Colonic mucosa (tissue), 4 donors: ENCODE measurements at regions not wholly inside any gene's neighbourhood (a gene's known extent, or its start where the extent isn't known, plus 50 kb on each side); places are given as distances from the start of the nearest gene placed in this dataset.

Source experiments
- DNase-seq: peaks from one replicate; pipeline ENCODE4 v3.0.0-alpha.2; 2020
- H3K27ac ChIP-seq: fragments of 200-600 bp; one replicate; pipeline ENCODE4 v1.8.0; 2021
- H3K27me3 ChIP-seq: fragments of 200-600 bp; one replicate; pipeline ENCODE4 v1.8.0; 2021
- H3K36me3 ChIP-seq: fragments of 200-600 bp; one replicate; pipeline ENCODE4 v1.8.0; 2021
- H3K4me1 ChIP-seq: fragments of 200-600 bp; one replicate; pipeline ENCODE4 v1.8.0; 2021; ENCODE audit warnings: mild to moderate bottlenecking
- H3K4me3 ChIP-seq: fragments of 200-600 bp; one replicate; pipeline ENCODE4 v1.8.0; 2021
- H3K9ac ChIP-seq, 2 donors: one replicate each; pipeline ENCODE4 v1.7.0; 2013; ENCODE audit warnings: control low read depth in 2 of 2, low read depth in 2 of 2, low read length in 2 of 2
- H3K9me3 ChIP-seq: fragments of 200-600 bp; one replicate; pipeline ENCODE4 v1.8.0; 2021
- CTCF ChIP-seq: fragments of 200-600 bp; IDR thresholded peaks from one replicate; pipeline ENCODE4 v1.8.0; 2022; ENCODE audit warnings: antibody characterized with exemption, mild to moderate bottlenecking
- intact Hi-C: fragments of 100-400 bp; cut with DNase I; formaldehyde crosslinking; loops from one replicate; pipeline ENCODE4 v1.14.1; 2022
- donor health status: healthy.
- donor health status: DM: no; HTN: no; CAD: no.
- donor health status: DM: no; HTN: no; CAD: no.

GRCh38 chr1:72357411-72357810, 75.1 kb upstream of the NEGR1 start:
- Histone ChIP-seq H3K4me1 (no peaks in the 10 kb centered on the region), H3K27me3 (no peaks in the 10 kb centered on the region), H3K9ac (no peak overlapping the region), H3K27ac (no peak overlapping the region), H3K36me3 (no peaks in the 10 kb centered on the region), H3K4me3 (no peak overlapping the region), H3K9me3 (no peaks in the 10 kb centered on the region)
- no peak for TF ChIP-seq CTCF
- intact Hi-C loops: no loop called here
- no peak for DNase-seq

- intact Hi-C loops: no loop called here
- no peak for TF ChIP-seq CTCF
- no peaks in the 10 kb centered on the region for H3K27me3 ChIP-seq
These were observed 73.6 kb upstream of the NEGR1 start for GRCh38 chr1:72355899-72356298.

GRCh38 chr1:72341661-72342060, 59.3 kb upstream of the NEGR1 start:
- H3K27ac ChIP-seq: no peak overlapping the region
- DNase-seq: no peak
- H3K4me1 ChIP-seq: no peaks in the 10 kb centered on the region
- H3K27me3 ChIP-seq: no peaks in the 10 kb centered on the region
- intact Hi-C loops: no loop called here
- TF ChIP-seq CTCF: no peak
- no peak overlapping the region for H3K9ac ChIP-seq
- no peaks in the 10 kb centered on the region for H3K36me3 ChIP-seq
- H3K9me3 ChIP-seq: no peaks in the 10 kb centered on the region
- no peak overlapping the region for H3K4me3 ChIP-seq

More at GRCh38 chr1:72355899-72356298, 73.6 kb upstream of the NEGR1 start:
- no peak for DNase-seq
- Histone ChIP-seq H3K27ac (no peak overlapping the region), H3K36me3 (no peaks in the 10 kb centered on the region), H3K4me3 (no peak overlapping the region), H3K4me1 (no peaks in the 10 kb centered on the region), H3K9ac (no peak overlapping the region), H3K9me3 (no peaks in the 10 kb centered on the region)

- no peaks in the 10 kb centered on the region for H3K27me3 ChIP-seq
- no peaks in the 10 kb centered on the region for H3K4me1 ChIP-seq
- intact Hi-C loops: no loop called here
- H3K4me3 ChIP-seq: no peak overlapping the region
- TF ChIP-seq CTCF: no peak
- no peak for DNase-seq
- no peaks in the 10 kb centered on the region for H3K9me3 ChIP-seq
- H3K36me3 ChIP-seq: no peaks in the 10 kb centered on the region
- no peak overlapping the region for H3K9ac ChIP-seq
- H3K27ac ChIP-seq: no peak overlapping the region
These were observed 54.4 kb upstream of the NEGR1 start for GRCh38 chr1:72336776-72337175.
